Body of pancreas (tissue), 4 donors: ENCODE measurements at regions not wholly inside any gene's neighbourhood (a gene's known extent, or its start where the extent isn't known, plus 50 kb on each side); places are given as distances from the start of the nearest gene placed in this dataset.

Experiments
- CTCF ChIP-seq, 7 experiments: fragments of 450-650 bp in 4 of 7; fragments of 200-600 bp in 3 of 7; sonication (generic) in 3 of 7; IDR thresholded peaks; one replicate each; pipeline ENCODE4 v1.5.1; 2016 to 2019; ENCODE audit warnings: antibody characterized with exemption in 7 of 7
- POLR2A ChIP-seq, 3 donors: fragments of 450-650 bp; IDR thresholded peaks; one replicate each; pipeline ENCODE4 v1.6.1; 2016; ENCODE audit warnings: antibody characterized with exemption in 3 of 3, mild to moderate bottlenecking in 2 of 3

GRCh38 chr14:34005901-34006300 is 55.0 kb upstream of the EGLN3 start:
- TF ChIP-seq CTCF (IDR thresholded peaks at IDR 0.05) (no peak), POLR2A (IDR thresholded peaks at IDR 0.05) (no peak)
